ENCODE measurements at regions not wholly inside any gene's neighbourhood (a gene's known extent, or its start where the extent isn't known, plus 50 kb on each side); places are given as distances from the start of the nearest gene placed in this dataset.

- DNase-seq: no peak
Observed at GRCh38 chr15:69780374-69780773, 317.3 kb downstream of the TLE3 start.

GRCh38 chr15:69780981-69781380 lies 316.7 kb downstream of the TLE3 start:
- no peak for DNase-seq

GRCh38 chr15:69781411-69782125 lies 316.1 kb downstream of the TLE3 start:
- no peak for DNase-seq

- no peak for DNase-seq
Observed at GRCh38 chr15:69782139-69782658, 315.5 kb downstream of the TLE3 start.

GRCh38 chr15:69782809-69783208 lies 314.9 kb downstream of the TLE3 start:
- no peak for DNase-seq

GRCh38 chr15:69783211-69783610 lies 314.5 kb downstream of the TLE3 start:
- no peak for DNase-seq

- DNase-seq: no peak
Observed at GRCh38 chr15:69784798-69785566, 312.7 kb downstream of the TLE3 start.

GRCh38 chr15:69786136-69786701 lies 311.5 kb downstream of the TLE3 start:
- no peak for DNase-seq

- no peak for DNase-seq
Observed at GRCh38 chr15:69787791-69788190, 309.9 kb downstream of the TLE3 start.

- no peak for DNase-seq
Observed at GRCh38 chr15:69789648-69790393, 307.9 kb downstream of the TLE3 start.

- no peak for DNase-seq
Observed at GRCh38 chr15:69790632-69791031, 307.1 kb downstream of the TLE3 start.

- DNase-seq: no peak
Observed at GRCh38 chr15:69792823-69793222, 304.9 kb downstream of the TLE3 start.

GRCh38 chr15:69793431-69793780 lies 304.3 kb downstream of the TLE3 start:
- no peak for DNase-seq

GRCh38 chr15:69793781-69794451 lies 303.8 kb downstream of the TLE3 start:
- no peak for DNase-seq

- DNase-seq: no peak
Observed at GRCh38 chr15:69794645-69795469, 302.9 kb downstream of the TLE3 start.

GRCh38 chr15:69795601-69796000 lies 302.1 kb downstream of the TLE3 start:
- DNase-seq: no peak

GRCh38 chr15:69797051-69797595 lies 300.6 kb downstream of the TLE3 start:
- DNase-seq: no peak

- DNase-seq: no peak
Observed at GRCh38 chr15:69797615-69798014, 300.1 kb downstream of the TLE3 start.

GRCh38 chr15:69798481-69799250 lies 299.1 kb downstream of the TLE3 start:
- no peak for DNase-seq

GRCh38 chr15:69801144-69801543 lies 296.6 kb downstream of the TLE3 start:
- DNase-seq: no peak

- DNase-seq: no peak
Observed at GRCh38 chr15:69802432-69802831, 295.3 kb downstream of the TLE3 start.

All from NCI-H446 treated with DMSO at 0.1 percent for 48 hours (cell line).